ENCODE measurements at regions not wholly inside any gene's neighbourhood (a gene's known extent, or its start where the extent isn't known, plus 50 kb on each side); places are given as distances from the start of the nearest gene placed in this dataset.
"Not testable (repeated sequence)": the region's sequence is repeated elsewhere in the genome, so short reads cannot be mapped to it uniquely, and the experiment has no call there.

- no peak for DNase-seq
Measured at GRCh38 chr6:166718516-166718915, 91.5 kb upstream of the RPS6KA2 start.

GRCh38 chr6:166716910-166717617 lies 90.0 kb upstream of the RPS6KA2 start:
- DNase-seq: no peak

- no peak for DNase-seq
Measured at GRCh38 chr6:166715992-166716391, 88.9 kb upstream of the RPS6KA2 start.

- no peak for DNase-seq
Measured at GRCh38 chr6:166715065-166715464, 88.0 kb upstream of the RPS6KA2 start.

- no peak for DNase-seq
Measured at GRCh38 chr6:166714581-166714980, 87.5 kb upstream of the RPS6KA2 start.

- DNase-seq: no peak
Measured at GRCh38 chr6:166714187-166714510, 87.1 kb upstream of the RPS6KA2 start.

GRCh38 chr6:166713434-166714186 lies 86.6 kb upstream of the RPS6KA2 start:
- no peak for DNase-seq

- no peak for DNase-seq
Measured at GRCh38 chr6:166712286-166713228, 85.5 kb upstream of the RPS6KA2 start.

GRCh38 chr6:166710084-166710483 lies 83.0 kb upstream of the RPS6KA2 start:
- DNase-seq: no peak

GRCh38 chr6:166708460-166708859 lies 81.4 kb upstream of the RPS6KA2 start:
- DNase-seq: no peak

GRCh38 chr6:166707045-166707444 lies 80.0 kb upstream of the RPS6KA2 start:
- no peak for DNase-seq

GRCh38 chr6:166705069-166705468 lies 78.0 kb upstream of the RPS6KA2 start:
- no peak for DNase-seq

- no peak for DNase-seq
Measured at GRCh38 chr6:166704171-166704570, 77.1 kb upstream of the RPS6KA2 start.

- DNase-seq: no peak
Measured at GRCh38 chr6:166703149-166703710, 76.2 kb upstream of the RPS6KA2 start.

- not testable (repeated sequence) for DNase-seq
Measured at GRCh38 chr6:166701424-166701823, 74.4 kb upstream of the RPS6KA2 start.

- DNase-seq: not testable (repeated sequence)
Measured at GRCh38 chr6:166700871-166701270, 73.8 kb upstream of the RPS6KA2 start.

- no peak for DNase-seq
Measured at GRCh38 chr6:166697113-166697512, 70.1 kb upstream of the RPS6KA2 start.

GRCh38 chr6:166693880-166694279 lies 66.8 kb upstream of the RPS6KA2 start:
- DNase-seq: no peak

GRCh38 chr6:166692723-166693302 lies 65.8 kb upstream of the RPS6KA2 start:
- DNase-seq: no peak

- DNase-seq: no peak
Measured at GRCh38 chr6:166691746-166692145, 64.7 kb upstream of the RPS6KA2 start.

- no peak for DNase-seq
Measured at GRCh38 chr6:166691199-166691598, 64.1 kb upstream of the RPS6KA2 start.

GRCh38 chr6:166689687-166690086 lies 62.6 kb upstream of the RPS6KA2 start:
- no peak for DNase-seq

- DNase-seq: no peak
Measured at GRCh38 chr6:166688901-166689300, 61.9 kb upstream of the RPS6KA2 start.
